Mesodermal cell (in vitro differentiated cells): ENCODE measurements at regions not wholly inside any gene's neighbourhood (a gene's known extent, or its start where the extent isn't known, plus 50 kb on each side); places are given as distances from the start of the nearest gene placed in this dataset.

Experiments used
- H3K27ac ChIP-seq: 2 replicates; pipeline ENCODE4 v1.7.0; 2013; ENCODE audit warnings: mild to moderate bottlenecking, low read depth, low read length, moderate library complexity; ENCODE audit not compliant: severe bottlenecking
- H3K36me3 ChIP-seq: 2 replicates; pipeline ENCODE4 v1.7.1; 2013; ENCODE audit warnings: mild to moderate bottlenecking, low read length, moderate library complexity; ENCODE audit not compliant: control insufficient read depth, insufficient read depth
- H3K4me1 ChIP-seq: one replicate; pipeline ENCODE4 v1.7.1; 2013; ENCODE audit warnings: mild to moderate bottlenecking, low read length; ENCODE audit not compliant: insufficient read depth, control insufficient read depth, poor library complexity, severe bottlenecking
- H3K4me3 ChIP-seq: 2 replicates; pipeline ENCODE4 v1.7.0; 2013; ENCODE audit warnings: low read length, control low read depth, mild to moderate bottlenecking; ENCODE audit not compliant: insufficient read depth, poor library complexity, severe bottlenecking; ENCODE audit errors: extremely low read depth
- H3K9me3 ChIP-seq: 2 replicates; pipeline ENCODE4 v1.7.1; 2013; ENCODE audit warnings: mild to moderate bottlenecking, low read length, moderate library complexity; ENCODE audit not compliant: control insufficient read depth
- WGBS, 2 experiments: methylation state at CpG; one replicate each; pipeline ENCODE4 v1.1.5; 2013; ENCODE audit warnings: missing lambda C conversion rate in 2 of 2; ENCODE audit not compliant: insufficient coverage in 2 of 2; 5-methylcytosine and 5-hydroxymethylcytosine counted together

- Histone ChIP-seq H3K4me3 (no peak overlapping the region), H3K9me3 (no peaks in the 10 kb centered on the region), H3K36me3 (no peaks in the 10 kb centered on the region), H3K27ac (no peak overlapping the region), H3K4me1 (no peaks in the 10 kb centered on the region)
- 100% methylated on average over 1 to 3 of the region's 5 CpGs for WGBS, 2 experiments
Measured at GRCh38 chr14:53384536-53384935, 231.4 kb upstream of the DDHD1 start.

GRCh38 chr14:53384073-53384472, 230.9 kb upstream of the DDHD1 start:
- Histone ChIP-seq H3K4me3 (no peak overlapping the region), H3K27ac (no peak overlapping the region), H3K9me3 (no peaks in the 10 kb centered on the region), H3K4me1 (no peaks in the 10 kb centered on the region), H3K36me3 (no peaks in the 10 kb centered on the region)
- 78 to 100% methylated on average over 1 of the region's 1 CpG for WGBS, 2 experiments

DNA sequence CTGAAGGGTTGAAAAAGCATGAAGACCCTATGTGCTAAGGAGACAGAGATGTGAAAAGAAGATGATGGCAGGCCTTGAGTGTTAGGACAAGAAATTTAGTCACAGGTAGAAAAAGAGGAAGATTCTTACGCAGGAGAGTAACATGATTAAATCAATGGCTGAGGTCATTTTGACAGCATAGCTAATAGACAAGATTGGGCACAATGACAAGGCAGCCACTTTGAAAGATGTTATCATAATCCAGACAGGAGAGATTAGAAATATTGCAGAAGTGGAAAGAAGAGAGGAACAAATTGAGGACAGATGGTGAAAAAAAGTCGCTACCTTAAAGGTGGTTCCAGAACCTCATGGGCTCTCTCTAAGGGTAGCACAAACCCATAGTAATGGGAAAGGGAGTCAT, 228.8 kb upstream of the DDHD1 start:
- Histone ChIP-seq H3K9me3 (no peaks in the 10 kb centered on the region), H3K4me1 (no peaks in the 10 kb centered on the region)
- 91 to 96% methylated on average over 2 of the region's 2 CpGs for WGBS, 2 experiments

DNA sequence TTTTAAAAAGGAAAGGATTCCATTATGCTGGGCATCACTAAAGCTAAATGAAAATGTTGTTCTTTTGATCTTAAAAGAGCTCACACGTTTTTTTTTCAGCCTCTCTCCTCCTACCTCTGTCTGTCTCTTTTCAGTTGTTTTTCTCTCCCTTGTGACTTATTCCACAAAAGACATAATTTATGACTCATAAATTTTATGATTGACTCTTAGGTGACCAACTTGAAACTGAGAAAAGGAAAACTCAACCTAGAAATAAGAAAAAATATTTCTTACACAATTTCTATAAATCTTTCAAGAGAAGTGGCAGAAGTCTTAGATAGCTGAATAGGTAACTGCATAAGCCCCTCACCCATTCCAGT, 227.7 kb upstream of the DDHD1 start:
- Histone ChIP-seq H3K36me3 (no peaks in the 10 kb centered on the region), H3K4me1 (no peaks in the 10 kb centered on the region), H3K4me3 (no peak overlapping the region), H3K9me3 (no peaks in the 10 kb centered on the region), H3K27ac (no peak overlapping the region)
- no CpG with 5 or more reads among the region's 1 CpG for WGBS, 2 experiments

More for the DNA sequence above, 228.8 kb upstream of the DDHD1 start:
- H3K27ac ChIP-seq, result no peak overlapping the region
- H3K36me3 ChIP-seq, result no peaks in the 10 kb centered on the region
- H3K4me3 ChIP-seq, result no peak overlapping the region

DNA sequence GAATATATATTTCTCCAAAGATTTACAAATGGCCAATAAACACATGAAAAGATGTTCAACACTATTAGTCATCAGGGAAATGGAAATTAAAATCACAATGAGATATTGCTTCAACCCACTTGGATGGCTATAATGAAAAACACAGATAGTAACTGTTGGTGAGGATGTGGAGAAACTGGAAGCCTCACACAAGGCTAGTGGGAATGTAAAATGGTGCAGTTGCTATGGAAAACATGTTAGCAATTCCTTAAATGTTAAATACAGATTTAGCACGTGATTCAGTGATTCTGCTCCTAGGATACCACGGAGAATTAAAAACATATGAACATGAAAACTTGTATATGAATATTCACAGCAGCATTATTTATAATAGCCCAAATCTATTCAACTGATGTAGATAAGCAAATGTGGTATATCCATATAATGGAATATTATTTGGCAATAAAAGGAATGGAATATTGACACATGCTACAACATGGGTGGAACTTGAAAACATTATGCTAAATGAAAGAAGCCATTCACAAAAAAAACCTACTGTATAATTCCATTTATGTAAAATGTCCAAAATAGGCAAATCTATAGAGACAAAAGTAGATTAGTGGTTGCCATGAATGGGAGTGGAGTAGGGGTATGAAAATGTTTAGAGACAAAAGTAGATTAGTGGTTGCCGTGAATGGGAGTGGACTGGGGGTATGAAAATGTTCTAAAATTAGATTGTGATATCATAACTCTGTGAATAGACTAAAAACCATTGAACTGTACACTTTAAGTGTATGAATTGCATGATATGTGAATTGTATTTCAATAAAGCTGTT, 227.1 kb upstream of the DDHD1 start:
- Histone ChIP-seq H3K27ac (no peak overlapping the region), H3K36me3 (no peaks in the 10 kb centered on the region), H3K4me3 (no peak overlapping the region), H3K9me3 (no peaks in the 10 kb centered on the region), H3K4me1 (no peaks in the 10 kb centered on the region)
- 100% methylated on average over 1 of the region's 3 CpGs; no CpG with 5 or more reads in 1 of the 2 experiments for WGBS, 2 experiments

DNA sequence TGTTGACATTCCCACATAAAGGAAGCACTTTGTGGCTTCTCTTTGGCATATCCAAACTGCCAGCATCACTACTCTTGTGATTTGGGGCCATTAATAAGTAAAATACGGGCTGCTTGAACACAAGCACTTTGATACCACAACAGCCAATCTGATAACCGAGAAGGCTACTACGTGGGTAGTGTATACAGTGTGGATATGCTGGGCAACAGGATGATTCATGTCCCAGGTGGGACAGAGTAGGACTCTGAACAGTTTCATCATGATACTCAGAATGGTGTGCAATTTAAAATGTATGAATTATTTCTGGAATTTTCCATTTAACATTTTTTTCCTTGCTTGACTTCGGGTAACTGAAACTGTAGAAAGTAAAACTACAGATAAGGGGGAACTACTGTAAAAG, 225.0 kb upstream of the DDHD1 start:
- no peaks in the 10 kb centered on the region for H3K9me3 ChIP-seq
- no peaks in the 10 kb centered on the region for H3K36me3 ChIP-seq
- 86% methylated on average over 1 of the region's 4 CpGs; no CpG with 5 or more reads in 1 of the 2 experiments for WGBS, 2 experiments
- H3K4me1 ChIP-seq, result no peaks in the 10 kb centered on the region
- no peak overlapping the region for H3K27ac ChIP-seq
- H3K4me3 ChIP-seq, result no peak overlapping the region

DNA sequence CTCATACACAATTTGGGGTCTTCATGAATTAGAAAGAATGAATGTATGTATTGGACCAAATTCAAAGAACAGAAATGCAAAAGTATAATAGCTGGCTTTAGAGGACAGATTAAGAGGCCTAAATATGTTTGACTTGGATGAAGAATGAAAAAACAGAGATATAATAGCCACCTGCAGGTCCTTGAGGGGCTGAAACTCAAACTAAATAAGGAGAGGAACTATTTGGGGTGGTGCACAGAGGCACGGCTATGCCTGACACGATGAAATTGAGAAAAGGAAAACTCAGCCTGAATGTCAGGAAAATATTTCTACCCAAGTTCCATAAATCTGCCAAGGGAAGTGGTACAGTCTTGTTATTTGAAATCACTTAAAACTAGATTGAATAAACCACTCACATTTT, 222.9 kb upstream of the DDHD1 start:
- no peaks in the 10 kb centered on the region for H3K4me1 ChIP-seq
- H3K27ac ChIP-seq, result no peak overlapping the region
- WGBS, 2 experiments, result 75 to 83% methylated on average over 2 of the region's 2 CpGs
- H3K36me3 ChIP-seq, result no peaks in the 10 kb centered on the region
- no peaks in the 10 kb centered on the region for H3K9me3 ChIP-seq
- no peak overlapping the region for H3K4me3 ChIP-seq

DNA sequence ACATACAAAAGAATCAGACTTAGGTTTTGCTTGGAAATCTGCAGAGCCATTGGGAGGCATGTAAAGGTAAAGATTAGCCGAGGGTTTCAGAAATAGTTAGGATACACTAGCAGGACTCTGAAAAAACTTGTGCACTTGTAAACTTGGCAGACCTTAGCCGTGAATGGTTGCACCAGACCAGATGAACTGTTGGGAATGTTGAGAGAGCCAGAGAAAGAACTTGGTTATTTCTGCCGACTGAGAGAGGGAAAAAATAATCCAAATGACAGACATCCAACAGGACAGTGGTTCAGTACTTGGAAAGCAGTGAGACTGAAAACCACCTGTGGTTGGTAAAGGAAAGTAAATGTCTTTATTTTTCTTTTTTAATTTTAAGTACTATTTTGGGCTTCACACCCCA, 222.5 kb upstream of the DDHD1 start:
- WGBS, 2 experiments, result 60 to 83% methylated on average over 2 to 3 of the region's 3 CpGs
- H3K27ac ChIP-seq, result no peak overlapping the region
- H3K4me1 ChIP-seq, result no peaks in the 10 kb centered on the region
- H3K4me3 ChIP-seq, result no peak overlapping the region
- H3K9me3 ChIP-seq, result no peaks in the 10 kb centered on the region
- no peaks in the 10 kb centered on the region for H3K36me3 ChIP-seq

DNA sequence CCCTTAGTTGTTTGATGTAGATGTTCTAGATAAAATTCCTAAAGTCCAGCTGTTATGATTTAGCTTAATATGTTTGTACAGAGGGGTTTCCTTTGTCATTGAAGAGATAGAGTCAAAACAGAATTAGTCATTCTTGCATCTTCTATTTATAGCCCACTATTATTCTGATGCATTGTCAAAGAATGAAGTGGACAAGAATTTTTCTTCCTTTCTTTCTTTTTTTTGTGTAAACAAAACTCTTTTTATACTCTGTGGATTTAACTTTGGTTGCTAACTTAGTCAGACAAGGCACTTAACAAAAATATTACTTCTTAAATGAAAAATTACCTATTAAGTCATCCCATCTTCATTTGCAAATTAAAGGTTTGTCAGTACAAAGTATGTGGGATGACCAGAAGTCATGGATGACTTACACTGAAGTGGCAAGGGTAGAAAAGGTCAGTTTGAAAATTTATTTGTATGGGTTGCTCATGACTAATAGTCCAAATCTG, 215.6 kb upstream of the DDHD1 start:
- H3K9me3 ChIP-seq, result no peaks in the 10 kb centered on the region
- H3K36me3 ChIP-seq, result no peaks in the 10 kb centered on the region
- no peak overlapping the region for H3K4me3 ChIP-seq
- peak overlapping the region; percentile 18 for H3K27ac ChIP-seq
- H3K4me1 ChIP-seq, result peaks cover 24% of the 10 kb centered on the region

- H3K9me3 ChIP-seq, result no peaks in the 10 kb centered on the region
- H3K4me1 ChIP-seq, result peaks cover 24% of the 10 kb centered on the region
- 80% methylated on average over 1 of the region's 4 CpGs; no CpG with 5 or more reads in 1 of the 2 experiments for WGBS, 2 experiments
- peak overlapping the region; percentile 33 for H3K27ac ChIP-seq
- no peak overlapping the region for H3K4me3 ChIP-seq
- H3K36me3 ChIP-seq, result no peaks in the 10 kb centered on the region
Measured at GRCh38 chr14:53368066-53368465, 214.9 kb upstream of the DDHD1 start.

- H3K27ac ChIP-seq, result no peak overlapping the region
- no peak overlapping the region for H3K4me3 ChIP-seq
- peaks cover 24% of the 10 kb centered on the region for H3K4me1 ChIP-seq
- WGBS, 2 experiments, result 96 to 100% methylated on average over 1 to 4 of the region's 4 CpGs
- no peaks in the 10 kb centered on the region for H3K9me3 ChIP-seq
- H3K36me3 ChIP-seq, result no peaks in the 10 kb centered on the region
Measured at GRCh38 chr14:53367644-53368026, 214.5 kb upstream of the DDHD1 start.
